K562 (cell line): ENCODE measurements at regions not wholly inside any gene's neighbourhood (a gene's known extent, or its start where the extent isn't known, plus 50 kb on each side); places are given as distances from the start of the nearest gene placed in this dataset.

Experiments
- ATAC-seq: fragments of 200-7000 bp; cut with Tn5 transposase; 3 replicates; pipeline ENCODE4 v1.9.1; 2020; ENCODE audit warnings: moderate library complexity
- BruUV-seq: library from RNA; stranded (reverse); fragments of 400-500 nt; replicated peaks from 2 replicates; lab custom pipeline; 2021; lab: Mats Ljungman, UMichigan
- CTCF ChIA-PET: fragments of 300-600 bp; formaldehyde crosslinking; extraction: SDS; loops from one replicate; lab custom pipeline; 2021; ENCODE audit warnings: low intra/inter-chr PET ratio; lab: Yijun Ruan, JAX
- POLR2A ChIA-PET: fragments of 300-600, 350-650 bp; sonication (Branson Sonifier 250); formaldehyde crosslinking; extraction: SDS; loops from one replicate; lab custom pipeline; 2021; ENCODE audit warnings: antibody characterized with exemption, inconsistent platforms; lab: Yijun Ruan, JAX
- DNase-seq, 4 experiments: peaks; one replicate each; pipeline versions ENCODE4 v3.0.0 to v3.0.0-alpha.2; 2011 to 2018; ENCODE audit warnings: low spot score in 3 of 4, mixed read lengths in 3 of 4; ENCODE audit errors: extremely low read depth in 1 of 4
- FAIRE-seq: peaks from 2 replicates; lab custom pipeline; 2011; peaks lifted over from hg19 to GRCh38; lab: Jason Lieb, UNC
- H2AFZ ChIP-seq: 2 replicates; pipeline ENCODE4 v1.6.0; 2011; ENCODE audit warnings: low read depth, low read length, control low read depth, inconsistent platforms
- H3K27ac ChIP-seq: fragments of 200-600 bp; 3 replicates; pipeline ENCODE4 v1.8.0; 2011; ENCODE audit warnings: low read depth, mild to moderate bottlenecking, control low read depth, inconsistent platforms, low read length, moderate library complexity, mixed read lengths; ENCODE audit errors: extremely low read depth
- H3K27me3 ChIP-seq, 2 experiments: fragments of 300-600 bp in 1 of 2; 2 replicates in 1 of 2; 3 replicates in 1 of 2; pipeline versions ENCODE4 v1.6.0 to v1.8.0; 2011; ENCODE audit warnings: inconsistent platforms in 2 of 2, low read length in 2 of 2, mild to moderate bottlenecking in 1 of 2, mixed read lengths in 1 of 2, moderate library complexity in 1 of 2; ENCODE audit not compliant: control insufficient read depth in 2 of 2, insufficient read depth in 2 of 2
- H3K36me3 ChIP-seq: fragments of 300-600 bp; 3 replicates; pipeline ENCODE4 v1.8.0; 2011; ENCODE audit warnings: mild to moderate bottlenecking, low read length, inconsistent platforms; ENCODE audit not compliant: control insufficient read depth, insufficient read depth
- H3K4me1 ChIP-seq, 2 experiments: fragments of 200-600 bp in 1 of 2; replicated peaks in 1 of 2; 2 replicates in 1 of 2; 3 replicates in 1 of 2; pipeline versions ENCODE4 v1.5.1 to v1.8.0; 2011; ENCODE audit warnings: inconsistent platforms in 2 of 2, low read length in 2 of 2, mild to moderate bottlenecking in 1 of 2, mixed read lengths in 1 of 2, moderate library complexity in 1 of 2; ENCODE audit not compliant: control insufficient read depth in 2 of 2, insufficient read depth in 2 of 2
- H3K4me2 ChIP-seq: 2 replicates; pipeline ENCODE4 v1.6.1; 2011; ENCODE audit warnings: low read length, control low read depth, inconsistent platforms, mixed read lengths; ENCODE audit not compliant: insufficient read depth
- H3K4me3 ChIP-seq: fragments of 200-600 bp; sonication (generic), shearing (Covaris generic); 2 replicates; pipeline ENCODE4 v1.5.1; 2016; ENCODE audit warnings: control low read depth, inconsistent platforms
- H3K79me2 ChIP-seq: fragments of 200-600 bp; 3 replicates; pipeline ENCODE4 v1.8.0; 2011; ENCODE audit warnings: low read length, inconsistent platforms; ENCODE audit not compliant: control insufficient read depth, insufficient read depth
- H3K9ac ChIP-seq, 2 experiments: 2 replicates each; pipeline versions ENCODE4 v1.6.0 to v1.6.1; 2011; ENCODE audit warnings: low read depth in 2 of 2, low read length in 2 of 2, control low read depth in 1 of 2, inconsistent platforms in 1 of 2, mild to moderate bottlenecking in 1 of 2, mixed read lengths in 1 of 2; ENCODE audit not compliant: insufficient read depth in 1 of 2
- H3K9me1 ChIP-seq: one replicate; pipeline ENCODE4 v1.6.0; 2011; ENCODE audit warnings: inconsistent platforms, mild to moderate bottlenecking, low read length, moderate library complexity; ENCODE audit not compliant: control insufficient read depth, insufficient read depth
- H3K9me3 ChIP-seq: replicated peaks from 2 replicates; pipeline ENCODE4 v1.5.1; 2011; ENCODE audit warnings: low read depth, low read length, inconsistent platforms; ENCODE audit not compliant: control insufficient read depth, insufficient read depth
- H4K20me1 ChIP-seq: replicated peaks from 2 replicates; pipeline ENCODE4 v1.6.1; 2011; ENCODE audit warnings: low read length, inconsistent platforms, mixed read lengths; ENCODE audit not compliant: control insufficient read depth, insufficient read depth
- C11orf30 ChIP-seq: fragments of 450-650 bp; IDR thresholded peaks from 2 replicates; pipeline ENCODE4 v1.6.1; 2016; ENCODE audit warnings: low read depth, mild to moderate bottlenecking
- CCNT2 ChIP-seq: IDR thresholded peaks from 2 replicates; pipeline ENCODE4 v1.6.1; 2011; ENCODE audit warnings: borderline replicate concordance, low read depth, mild to moderate bottlenecking, moderate library complexity, mixed read lengths, low read length; ENCODE audit not compliant: insufficient read length; ENCODE audit errors: extremely low read depth
- DIDO1 ChIP-seq: fragments of 450-650 bp; IDR thresholded peaks from 2 replicates; pipeline ENCODE4 v1.6.1; 2016; ENCODE audit warnings: low read depth, missing biosample characterization, missing genetic modification characterization
- ERF ChIP-seq: fragments of 450-650 bp; formaldehyde crosslinking; IDR thresholded peaks from 2 replicates; pipeline ENCODE4 v1.4.0; 2020; ENCODE audit warnings: mild to moderate bottlenecking, mixed read lengths
- HDAC6 ChIP-seq: IDR thresholded peaks from 2 replicates; pipeline ENCODE4 v1.6.1; 2012; ENCODE audit warnings: low read depth, mild to moderate bottlenecking, control low read depth, inconsistent platforms, low read length, moderate library complexity
- HIVEP1 ChIP-seq: fragments of 250-450 bp; sonication (Bioruptor Pico); IDR thresholded peaks from 2 replicates; pipeline ENCODE4 v1.4.0; 2020; ENCODE audit warnings: mild to moderate bottlenecking
- NCOA4 ChIP-seq: fragments of 450-650 bp; IDR thresholded peaks from 2 replicates; pipeline ENCODE4 v1.6.1; 2018; ENCODE audit warnings: mild to moderate bottlenecking; ENCODE audit not compliant: partially characterized antibody
- NFATC3 ChIP-seq: fragments of 450-650 bp; IDR thresholded peaks from 2 replicates; pipeline ENCODE4 v1.6.1; 2017; ENCODE audit warnings: mild to moderate bottlenecking
- NFE2 ChIP-seq: IDR thresholded peaks from 2 replicates; pipeline ENCODE4 v1.6.1; 2014; ENCODE audit warnings: antibody characterized with exemption, low read depth
- NFIX ChIP-seq: fragments of 250-450 bp; sonication (Bioruptor Pico); IDR thresholded peaks from 2 replicates; pipeline ENCODE4 v1.4.0; 2020; ENCODE audit warnings: low read depth, mild to moderate bottlenecking, moderate library complexity
- OTX1 ChIP-seq: fragments of 450-650 bp; formaldehyde crosslinking; IDR thresholded peaks from 2 replicates; pipeline ENCODE4 v1.4.0; 2022; ENCODE audit warnings: mild to moderate bottlenecking
- RHOXF2B ChIP-seq: fragments of 250-450 bp; sonication (Bioruptor Pico); conservative IDR thresholded peaks from 2 replicates; pipeline ENCODE4 v1.5.1; 2021
- TEAD2 ChIP-seq: fragments of 450-650 bp; IDR thresholded peaks from 2 replicates; pipeline ENCODE4 v1.6.1; 2016; ENCODE audit warnings: missing genetic modification characterization, control low read depth, missing compliant biosample characterization
- ZNF121 ChIP-seq: sonication (generic); formaldehyde crosslinking; conservative IDR thresholded peaks from 2 replicates; pipeline ENCODE4 v1.8.0; 2022; ENCODE audit warnings: missing genetic modification reagents
- in situ Hi-C: fragments of 300-500 bp; cut with MboI; formaldehyde crosslinking; loops from 4 replicates; pipeline ENCODE4 v1.15.0; 2018; ENCODE audit warnings: inconsistent platforms, mixed read lengths
- intact Hi-C: fragments of 100-400 bp; cut with micrococcal nuclease; formaldehyde crosslinking; loops from 2 replicates; pipeline ENCODE4 v1.14.2; 2022
- TF ChIP-seq, protein P1 (sequence below): fragments of 450-650 bp; formaldehyde crosslinking; IDR thresholded peaks from 2 replicates; pipeline ENCODE4 v1.4.0; 2022; ENCODE audit warnings: mild to moderate bottlenecking, moderate library complexity
- TF ChIP-seq, protein P2 (sequence below): fragments of 150-350 bp; IDR thresholded peaks from 2 replicates; pipeline ENCODE4 v1.6.1; 2014; ENCODE audit warnings: low read depth, mild to moderate bottlenecking, low read length, borderline replicate concordance
- TF ChIP-seq, protein P3 (sequence below), 3 experiments: fragments of 200-800 bp in 1 of 3; fragments of 250-450 bp in 1 of 3; fragments of 450-650 bp in 1 of 3; sonication (Bioruptor Pico) in 1 of 3; sonication (Bioruptor generic) in 1 of 3; formaldehyde crosslinking in 1 of 3; IDR thresholded peaks; 2 replicates each; pipeline versions ENCODE4 v1.6.1 to v1.8.0; 2016 to 2022; ENCODE audit warnings: mild to moderate bottlenecking in 2 of 3, missing genetic modification characterization in 2 of 3, missing compliant biosample characterization in 1 of 3, moderate library complexity in 1 of 3

DNA sequence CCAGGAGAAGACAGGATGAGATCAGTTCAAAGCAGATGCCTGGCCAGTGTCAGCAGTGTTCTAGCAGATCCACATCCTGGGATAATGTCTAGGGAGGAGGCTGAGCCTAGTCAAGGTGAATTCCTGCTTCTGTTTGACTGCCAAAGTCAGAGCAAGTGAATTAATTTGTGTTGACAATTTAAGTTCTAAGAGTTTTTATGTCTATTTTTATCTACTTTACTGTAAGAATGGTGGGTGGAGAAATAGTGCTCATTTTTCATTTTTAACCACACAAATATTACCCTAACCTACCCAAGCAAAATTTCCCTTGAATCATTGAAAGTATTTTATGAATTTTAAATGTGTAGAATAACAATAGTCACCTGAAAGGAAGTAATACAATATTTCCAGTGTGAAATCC is 207.6 kb upstream of the SLC10A2 start:
- no peaks in the 10 kb centered on the region for H3K9me3 ChIP-seq
- H4K20me1 ChIP-seq, result no peaks in the 10 kb centered on the region
- in situ Hi-C loops, result no loop called here
- no peak for DNase-seq
- no peak overlapping the region for H3K27ac ChIP-seq
- no peaks in the 10 kb centered on the region for H3K79me2 ChIP-seq
- H3K4me2 ChIP-seq, result no peak overlapping the region
- no peaks in the 10 kb centered on the region for H3K36me3 ChIP-seq
- no peak overlapping the region for H3K9ac ChIP-seq
- no peaks in the 10 kb centered on the region for H3K27me3 ChIP-seq
- ChIA-PET CTCF (no interaction called here), POLR2A (no interaction called here)
- TF ChIP-seq NCOA4 (no peak), RHOXF2B (CRISPR knock-in tag) (no peak), DIDO1 (tag) (no peak), NFE2 (no peak), C11orf30 (no peak), HDAC6 (no peak), OTX1 (no peak), HIVEP1 (no peak), CCNT2 (no peak), ZNF121 (CRISPR knock-in tag) (no peak), NFATC3 (no peak), NFIX (CRISPR knock-in tag) (no peak), TEAD2 (no peak), ERF (CRISPR knock-in tag) (no peak)
- TF ChIP-seq, protein P1, sequence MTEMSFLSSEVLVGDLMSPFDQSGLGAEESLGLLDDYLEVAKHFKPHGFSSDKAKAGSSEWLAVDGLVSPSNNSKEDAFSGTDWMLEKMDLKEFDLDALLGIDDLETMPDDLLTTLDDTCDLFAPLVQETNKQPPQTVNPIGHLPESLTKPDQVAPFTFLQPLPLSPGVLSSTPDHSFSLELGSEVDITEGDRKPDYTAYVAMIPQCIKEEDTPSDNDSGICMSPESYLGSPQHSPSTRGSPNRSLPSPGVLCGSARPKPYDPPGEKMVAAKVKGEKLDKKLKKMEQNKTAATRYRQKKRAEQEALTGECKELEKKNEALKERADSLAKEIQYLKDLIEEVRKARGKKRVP (CRISPR knock-in tag), result no peak
- TF ChIP-seq, protein P2, sequence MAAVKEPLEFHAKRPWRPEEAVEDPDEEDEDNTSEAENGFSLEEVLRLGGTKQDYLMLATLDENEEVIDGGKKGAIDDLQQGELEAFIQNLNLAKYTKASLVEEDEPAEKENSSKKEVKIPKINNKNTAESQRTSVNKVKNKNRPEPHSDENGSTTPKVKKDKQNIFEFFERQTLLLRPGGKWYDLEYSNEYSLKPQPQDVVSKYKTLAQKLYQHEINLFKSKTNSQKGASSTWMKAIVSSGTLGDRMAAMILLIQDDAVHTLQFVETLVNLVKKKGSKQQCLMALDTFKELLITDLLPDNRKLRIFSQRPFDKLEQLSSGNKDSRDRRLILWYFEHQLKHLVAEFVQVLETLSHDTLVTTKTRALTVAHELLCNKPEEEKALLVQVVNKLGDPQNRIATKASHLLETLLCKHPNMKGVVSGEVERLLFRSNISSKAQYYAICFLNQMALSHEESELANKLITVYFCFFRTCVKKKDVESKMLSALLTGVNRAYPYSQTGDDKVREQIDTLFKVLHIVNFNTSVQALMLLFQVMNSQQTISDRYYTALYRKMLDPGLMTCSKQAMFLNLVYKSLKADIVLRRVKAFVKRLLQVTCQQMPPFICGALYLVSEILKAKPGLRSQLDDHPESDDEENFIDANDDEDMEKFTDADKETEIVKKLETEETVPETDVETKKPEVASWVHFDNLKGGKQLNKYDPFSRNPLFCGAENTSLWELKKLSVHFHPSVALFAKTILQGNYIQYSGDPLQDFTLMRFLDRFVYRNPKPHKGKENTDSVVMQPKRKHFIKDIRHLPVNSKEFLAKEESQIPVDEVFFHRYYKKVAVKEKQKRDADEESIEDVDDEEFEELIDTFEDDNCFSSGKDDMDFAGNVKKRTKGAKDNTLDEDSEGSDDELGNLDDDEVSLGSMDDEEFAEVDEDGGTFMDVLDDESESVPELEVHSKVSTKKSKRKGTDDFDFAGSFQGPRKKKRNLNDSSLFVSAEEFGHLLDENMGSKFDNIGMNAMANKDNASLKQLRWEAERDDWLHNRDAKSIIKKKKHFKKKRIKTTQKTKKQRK, result no peak
- TF ChIP-seq, protein P3, sequence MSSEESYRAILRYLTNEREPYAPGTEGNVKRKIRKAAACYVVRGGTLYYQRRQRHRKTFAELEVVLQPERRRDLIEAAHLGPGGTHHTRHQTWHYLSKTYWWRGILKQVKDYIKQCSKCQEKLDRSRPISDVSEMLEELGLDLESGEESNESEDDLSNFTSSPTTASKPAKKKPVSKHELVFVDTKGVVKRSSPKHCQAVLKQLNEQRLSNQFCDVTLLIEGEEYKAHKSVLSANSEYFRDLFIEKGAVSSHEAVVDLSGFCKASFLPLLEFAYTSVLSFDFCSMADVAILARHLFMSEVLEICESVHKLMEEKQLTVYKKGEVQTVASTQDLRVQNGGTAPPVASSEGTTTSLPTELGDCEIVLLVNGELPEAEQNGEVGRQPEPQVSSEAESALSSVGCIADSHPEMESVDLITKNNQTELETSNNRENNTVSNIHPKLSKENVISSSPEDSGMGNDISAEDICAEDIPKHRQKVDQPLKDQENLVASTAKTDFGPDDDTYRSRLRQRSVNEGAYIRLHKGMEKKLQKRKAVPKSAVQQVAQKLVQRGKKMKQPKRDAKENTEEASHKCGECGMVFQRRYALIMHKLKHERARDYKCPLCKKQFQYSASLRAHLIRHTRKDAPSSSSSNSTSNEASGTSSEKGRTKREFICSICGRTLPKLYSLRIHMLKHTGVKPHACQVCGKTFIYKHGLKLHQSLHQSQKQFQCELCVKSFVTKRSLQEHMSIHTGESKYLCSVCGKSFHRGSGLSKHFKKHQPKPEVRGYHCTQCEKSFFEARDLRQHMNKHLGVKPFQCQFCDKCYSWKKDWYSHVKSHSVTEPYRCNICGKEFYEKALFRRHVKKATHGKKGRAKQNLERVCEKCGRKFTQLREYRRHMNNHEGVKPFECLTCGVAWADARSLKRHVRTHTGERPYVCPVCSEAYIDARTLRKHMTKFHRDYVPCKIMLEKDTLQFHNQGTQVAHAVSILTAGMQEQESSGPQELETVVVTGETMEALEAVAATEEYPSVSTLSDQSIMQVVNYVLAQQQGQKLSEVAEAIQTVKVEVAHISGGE (CRISPR knock-in tag; IDR thresholded peaks at IDR 0.05), result no peak
- H3K9me1 ChIP-seq, result no peaks in the 10 kb centered on the region
- no peak for ATAC-seq
- no peak overlapping the region for H3K4me3 ChIP-seq
- H3K4me1 ChIP-seq, result no peaks in the 10 kb centered on the region
- no peak for FAIRE-seq
- H2AFZ ChIP-seq, result no peak overlapping the region
- intact Hi-C loops, result no loop called here
- BruUV-seq, result no TSS peak
